Right atrium auricular region (tissue), 2 donors: ENCODE measurements at regions not wholly inside any gene's neighbourhood (a gene's known extent, or its start where the extent isn't known, plus 50 kb on each side); places are given as distances from the start of the nearest gene placed in this dataset.

ENCODE experiments used
- DNase-seq: peaks from one replicate; pipeline ENCODE4 v3.0.0-alpha.2; 2019; ENCODE audit warnings: low spot score
- H3K27ac ChIP-seq, 2 donors: fragments of 200-600 bp; sonication (generic); 1 replicate in 1 of 2; 2 replicates in 1 of 2; pipeline ENCODE4 v1.5.1; 2016 to 2019
- H3K27me3 ChIP-seq, 2 donors: fragments of 200-600 bp; sonication (generic); one replicate each; pipeline versions ENCODE4 v1.5.1 to v1.6.0; 2017 to 2019
- H3K36me3 ChIP-seq: fragments of 200-600 bp; sonication (generic); one replicate; pipeline ENCODE4 v1.5.1; 2016
- H3K4me1 ChIP-seq, 2 donors: fragments of 200-600 bp; sonication (generic); one replicate each; pipeline versions ENCODE4 v1.5.1 to v1.6.0; 2017 to 2019
- H3K4me3 ChIP-seq, 2 donors: fragments of 200-600 bp; sonication (generic); 1 replicate in 1 of 2; 2 replicates in 1 of 2; pipeline ENCODE4 v1.5.1; 2017 to 2019; ENCODE audit warnings: mild to moderate bottlenecking in 1 of 2, moderate library complexity in 1 of 2
- H3K9me3 ChIP-seq, 2 donors: fragments of 200-600 bp; sonication (generic); one replicate each; pipeline ENCODE4 v1.5.1; 2019
- CTCF ChIP-seq, 2 donors: fragments of 200-600 bp; sonication (generic); IDR thresholded peaks; one replicate each; pipeline ENCODE4 v1.5.1; 2019; ENCODE audit warnings: antibody characterized with exemption in 2 of 2

DNA sequence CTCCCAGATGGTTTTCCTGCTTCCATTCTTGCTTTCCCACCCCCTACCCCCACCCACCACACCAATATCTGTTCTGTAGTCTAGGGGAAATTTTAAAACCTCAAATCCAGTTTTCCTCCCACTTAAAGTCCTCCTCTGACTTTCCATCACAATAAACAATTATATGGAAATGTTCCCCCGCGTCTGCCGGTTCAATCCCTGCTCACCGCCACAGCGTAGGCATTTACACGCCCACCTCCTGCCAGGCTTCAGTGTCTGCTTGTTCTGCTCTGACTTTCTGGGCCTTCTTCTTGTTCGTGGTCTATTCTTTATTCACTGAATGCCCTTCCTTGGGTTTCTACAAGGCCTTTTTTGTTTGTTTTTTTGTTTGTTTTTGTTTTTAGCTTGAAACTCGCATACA, 633.0 kb upstream of the MKI67 start:
- Histone ChIP-seq H3K36me3 (no peaks in the 10 kb centered on the region), H3K4me1 (no peaks in the 10 kb centered on the region), H3K27me3 (no peaks in the 10 kb centered on the region), H3K27ac (no peak overlapping the region), H3K9me3 (no peaks in the 10 kb centered on the region), H3K4me3 (no peak overlapping the region)
- no peak for TF ChIP-seq CTCF (IDR thresholded peaks at IDR 0.05)
- no peak for DNase-seq

- Histone ChIP-seq H3K27ac (no peak overlapping the region), H3K36me3 (no peaks in the 10 kb centered on the region), H3K4me1 (no peaks in the 10 kb centered on the region), H3K27me3 (no peaks in the 10 kb centered on the region), H3K4me3 (no peak overlapping the region), H3K9me3 (no peaks in the 10 kb centered on the region)
- no peak for DNase-seq
- no peak for TF ChIP-seq CTCF (IDR thresholded peaks at IDR 0.05)
Observed at GRCh38 chr10:128763588-128763987, 637.4 kb upstream of the MKI67 start.

GRCh38 chr10:128764190-128764589, 638.0 kb upstream of the MKI67 start:
- no peaks in the 10 kb centered on the region for H3K4me1 ChIP-seq
- H3K9me3 ChIP-seq: no peaks in the 10 kb centered on the region
- TF ChIP-seq CTCF (IDR thresholded peaks at IDR 0.05): no peak
- H3K36me3 ChIP-seq: no peaks in the 10 kb centered on the region
- no peak overlapping the region for H3K27ac ChIP-seq
- H3K27me3 ChIP-seq: no peaks in the 10 kb centered on the region
- no peak overlapping the region for H3K4me3 ChIP-seq
- DNase-seq: no peak

DNA sequence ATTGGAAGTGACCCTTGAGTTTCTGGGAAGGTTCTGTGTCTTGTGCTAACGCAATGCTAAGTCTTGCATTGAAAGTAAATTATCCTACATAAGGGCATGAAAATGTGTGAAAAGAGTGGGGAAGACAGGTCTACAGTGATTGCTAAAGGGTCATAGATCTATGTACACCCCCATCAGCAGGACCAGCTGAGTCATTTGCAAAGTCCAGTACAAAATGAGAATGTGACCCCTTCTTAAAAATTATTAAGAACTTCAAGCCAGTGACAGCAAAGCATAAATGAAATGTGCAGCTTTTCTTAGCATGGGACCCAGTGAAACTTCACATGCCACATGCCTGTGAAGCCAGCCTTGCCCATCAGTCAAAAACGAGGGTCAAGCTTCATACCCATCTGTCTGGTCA, 640.7 kb upstream of the MKI67 start:
- Histone ChIP-seq H3K4me1 (no peaks in the 10 kb centered on the region), H3K4me3 (no peak overlapping the region), H3K36me3 (no peaks in the 10 kb centered on the region), H3K27ac (no peak overlapping the region), H3K9me3 (no peaks in the 10 kb centered on the region), H3K27me3 (no peaks in the 10 kb centered on the region)
- no peak for DNase-seq
- no peak for TF ChIP-seq CTCF (IDR thresholded peaks at IDR 0.05)

- no peak overlapping the region for H3K4me3 ChIP-seq
- no peaks in the 10 kb centered on the region for H3K4me1 ChIP-seq
- H3K27me3 ChIP-seq: no peaks in the 10 kb centered on the region
- H3K27ac ChIP-seq: no peak overlapping the region
- H3K9me3 ChIP-seq: no peaks in the 10 kb centered on the region
- no peak for DNase-seq
- no peak for TF ChIP-seq CTCF (IDR thresholded peaks at IDR 0.05)
- H3K36me3 ChIP-seq: no peaks in the 10 kb centered on the region
Observed at GRCh38 chr10:128774979-128775378, 648.8 kb upstream of the MKI67 start.

GRCh38 chr10:128775743-128776142, 649.5 kb upstream of the MKI67 start:
- Histone ChIP-seq H3K9me3 (no peaks in the 10 kb centered on the region), H3K4me3 (no peak overlapping the region), H3K27me3 (no peaks in the 10 kb centered on the region), H3K36me3 (no peaks in the 10 kb centered on the region), H3K4me1 (no peaks in the 10 kb centered on the region), H3K27ac (no peak overlapping the region)
- no peak for DNase-seq
- TF ChIP-seq CTCF (IDR thresholded peaks at IDR 0.05): no peak
